Left hindlimb (tissue), 1 donor: ENCODE measurements at regions not wholly inside any gene's neighbourhood (a gene's known extent, or its start where the extent isn't known, plus 50 kb on each side); places are given as distances from the start of the nearest gene placed in this dataset.

Experiments used
- DNase-seq: peaks from one replicate; pipeline ENCODE4 v3.0.0-alpha.2; 2018

- no peak for DNase-seq
These were observed 74.2 kb upstream of the TYRP1 start for GRCh38 chr9:12618956-12619355.

- DNase-seq: no peak
These were observed 67.3 kb upstream of the TYRP1 start for GRCh38 chr9:12625844-12626243.

- DNase-seq: no peak
These were observed 66.1 kb upstream of the TYRP1 start for GRCh38 chr9:12627096-12627495.

- no peak for DNase-seq
These were observed 64.6 kb upstream of the TYRP1 start for GRCh38 chr9:12628546-12628945.

- no peak for DNase-seq
These were observed 64.1 kb upstream of the TYRP1 start for GRCh38 chr9:12629067-12629466.

GRCh38 chr9:12631866-12632265, 61.3 kb upstream of the TYRP1 start:
- no peak for DNase-seq

GRCh38 chr9:12633016-12633765, 60.0 kb upstream of the TYRP1 start:
- no peak for DNase-seq

- DNase-seq: no peak
These were observed 53.1 kb upstream of the TYRP1 start for GRCh38 chr9:12640016-12640587.

- no peak for DNase-seq
These were observed 52.1 kb upstream of the TYRP1 start for GRCh38 chr9:12640866-12641636.
